ENCODE measurements at regions not wholly inside any gene's neighbourhood (a gene's known extent, or its start where the extent isn't known, plus 50 kb on each side); places are given as distances from the start of the nearest gene placed in this dataset.

DNA sequence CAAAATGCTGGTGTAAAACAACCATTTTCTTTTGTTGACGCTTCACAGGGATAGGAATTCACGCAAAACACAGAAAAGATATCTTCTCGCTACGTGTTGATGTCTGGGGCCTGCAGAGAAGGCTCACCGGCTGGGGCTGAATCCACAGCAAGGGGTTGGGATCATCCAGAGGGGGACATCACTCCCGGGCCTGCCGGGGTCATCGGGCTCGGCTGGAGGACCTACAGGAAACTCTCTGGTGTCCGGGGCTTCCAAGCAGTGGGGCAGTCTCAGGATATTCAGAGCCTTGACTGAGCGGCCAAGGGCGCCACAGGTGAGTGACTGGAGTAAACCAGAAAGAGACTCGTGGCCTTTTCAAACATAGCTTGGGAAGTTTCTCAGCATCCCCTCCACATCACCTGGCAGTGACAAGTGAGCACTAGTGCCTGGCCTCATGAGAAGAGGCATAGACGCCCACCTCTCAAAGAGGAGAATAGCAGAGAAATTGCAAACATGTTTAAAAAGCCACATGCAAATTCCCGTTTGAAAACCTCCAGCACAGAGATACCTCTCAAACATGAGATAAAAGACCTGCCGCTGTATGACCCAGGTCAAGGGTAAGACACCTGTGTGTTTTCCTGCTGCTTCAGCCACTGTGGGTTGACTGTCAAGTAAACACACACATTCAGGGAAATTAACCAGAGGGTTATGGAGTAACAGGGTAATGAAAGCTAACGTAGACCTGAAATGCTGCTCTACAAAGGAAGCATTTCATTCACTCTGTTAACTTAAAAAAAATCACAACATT is 50.8 kb upstream of the SIMC1 start:
- TF ChIP-seq, protein P1, sequence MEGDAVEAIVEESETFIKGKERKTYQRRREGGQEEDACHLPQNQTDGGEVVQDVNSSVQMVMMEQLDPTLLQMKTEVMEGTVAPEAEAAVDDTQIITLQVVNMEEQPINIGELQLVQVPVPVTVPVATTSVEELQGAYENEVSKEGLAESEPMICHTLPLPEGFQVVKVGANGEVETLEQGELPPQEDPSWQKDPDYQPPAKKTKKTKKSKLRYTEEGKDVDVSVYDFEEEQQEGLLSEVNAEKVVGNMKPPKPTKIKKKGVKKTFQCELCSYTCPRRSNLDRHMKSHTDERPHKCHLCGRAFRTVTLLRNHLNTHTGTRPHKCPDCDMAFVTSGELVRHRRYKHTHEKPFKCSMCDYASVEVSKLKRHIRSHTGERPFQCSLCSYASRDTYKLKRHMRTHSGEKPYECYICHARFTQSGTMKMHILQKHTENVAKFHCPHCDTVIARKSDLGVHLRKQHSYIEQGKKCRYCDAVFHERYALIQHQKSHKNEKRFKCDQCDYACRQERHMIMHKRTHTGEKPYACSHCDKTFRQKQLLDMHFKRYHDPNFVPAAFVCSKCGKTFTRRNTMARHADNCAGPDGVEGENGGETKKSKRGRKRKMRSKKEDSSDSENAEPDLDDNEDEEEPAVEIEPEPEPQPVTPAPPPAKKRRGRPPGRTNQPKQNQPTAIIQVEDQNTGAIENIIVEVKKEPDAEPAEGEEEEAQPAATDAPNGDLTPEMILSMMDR (IDR thresholded peaks at IDR 0.05) = no peak
- no peak for TF ChIP-seq POLR2A (IDR thresholded peaks at IDR 0.05)
